ENCODE measurements at regions not wholly inside any gene's neighbourhood (a gene's known extent, or its start where the extent isn't known, plus 50 kb on each side); places are given as distances from the start of the nearest gene placed in this dataset.
"Not testable (repeated sequence)": the region's sequence is repeated elsewhere in the genome, so short reads cannot be mapped to it uniquely, and the experiment has no call there.

DNA sequence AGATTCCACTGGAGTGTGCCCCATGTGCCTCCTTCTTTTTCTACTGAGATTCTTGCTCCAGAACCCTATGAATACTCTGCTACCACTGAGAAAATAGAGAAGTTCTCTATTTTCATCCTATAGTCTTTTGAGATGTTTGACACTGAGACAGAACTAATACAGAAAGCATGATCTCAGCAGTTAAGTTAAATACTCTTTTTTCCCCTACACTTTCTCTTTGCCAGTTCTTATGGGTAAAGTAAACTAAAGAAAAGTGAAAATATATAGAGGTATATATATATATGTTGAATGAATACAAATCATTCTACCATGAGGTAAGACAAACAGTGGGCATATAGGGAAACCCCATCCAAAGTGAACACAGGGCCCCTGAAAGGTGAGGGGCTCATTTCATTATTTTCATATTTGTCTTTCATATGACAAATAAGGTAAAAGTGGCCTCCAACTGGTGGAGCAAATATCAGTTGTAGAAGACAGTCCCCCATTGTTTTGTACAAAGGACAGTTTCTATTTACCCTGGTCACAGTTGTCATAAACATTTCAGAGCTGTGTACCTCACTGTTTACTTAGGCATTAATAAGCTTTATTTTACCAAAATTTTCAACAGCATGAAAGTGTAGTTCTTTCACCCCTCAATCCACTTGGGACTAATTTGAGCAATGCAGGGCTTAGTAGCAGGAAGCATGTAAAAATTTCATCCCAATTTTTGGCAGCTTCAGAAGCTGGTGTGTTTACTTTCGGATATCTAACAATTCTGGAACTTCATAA lies 188.3 kb upstream of the MARCKS start:
- DNase-seq (ENCODE audit: low spot score) (no peak), ATAC-seq (peak; percentile 74)
- intact Hi-C loops (cut with DNase I), result no loop called here

DNA sequence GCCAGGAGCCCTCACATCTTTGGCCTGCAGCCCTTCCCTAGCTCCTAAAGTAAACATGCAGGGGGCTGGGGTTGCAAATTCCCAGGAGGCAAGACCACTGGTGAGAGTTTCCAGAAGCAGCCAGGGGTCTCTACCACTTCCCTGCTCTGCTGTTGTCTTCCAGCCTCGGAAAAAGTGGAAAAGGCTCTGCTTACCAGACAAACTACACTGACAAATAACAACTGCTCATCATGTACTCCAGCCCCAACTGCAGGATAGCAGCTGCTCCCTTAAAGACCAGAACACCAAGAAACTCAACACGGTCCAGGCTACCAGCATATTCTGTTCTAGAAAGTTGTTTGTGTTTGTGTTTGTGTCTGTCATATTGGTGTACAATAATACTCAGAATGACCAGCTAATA lies 187.5 kb upstream of the MARCKS start:
- ATAC-seq (peak; percentile 40), DNase-seq (ENCODE audit: low spot score) (no peak)
- intact Hi-C loops (cut with DNase I), result no loop called here

DNA sequence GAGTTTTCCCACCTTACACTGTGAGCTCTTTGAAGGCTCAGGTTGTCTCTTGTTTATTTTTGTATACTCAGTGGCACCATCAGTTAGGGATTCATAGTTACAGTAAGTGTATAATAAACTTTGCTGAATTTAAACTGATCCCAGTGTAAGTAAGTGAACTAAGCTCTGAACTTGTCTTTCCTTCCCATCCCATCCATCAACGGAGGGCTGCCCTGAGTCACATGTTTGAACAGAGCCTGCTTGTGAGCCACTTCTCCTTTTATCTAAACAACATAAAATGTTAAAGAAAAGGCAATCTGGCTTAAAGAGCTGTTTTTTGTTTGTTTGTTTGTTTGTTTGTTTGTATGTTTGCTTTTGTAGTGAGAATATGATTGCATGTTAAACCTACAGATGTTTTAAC lies 185.7 kb upstream of the MARCKS start:
- no peak for DNase-seq (ENCODE audit: low spot score)
- ATAC-seq, result no peak
- intact Hi-C loops (cut with DNase I), result no loop called here

DNA sequence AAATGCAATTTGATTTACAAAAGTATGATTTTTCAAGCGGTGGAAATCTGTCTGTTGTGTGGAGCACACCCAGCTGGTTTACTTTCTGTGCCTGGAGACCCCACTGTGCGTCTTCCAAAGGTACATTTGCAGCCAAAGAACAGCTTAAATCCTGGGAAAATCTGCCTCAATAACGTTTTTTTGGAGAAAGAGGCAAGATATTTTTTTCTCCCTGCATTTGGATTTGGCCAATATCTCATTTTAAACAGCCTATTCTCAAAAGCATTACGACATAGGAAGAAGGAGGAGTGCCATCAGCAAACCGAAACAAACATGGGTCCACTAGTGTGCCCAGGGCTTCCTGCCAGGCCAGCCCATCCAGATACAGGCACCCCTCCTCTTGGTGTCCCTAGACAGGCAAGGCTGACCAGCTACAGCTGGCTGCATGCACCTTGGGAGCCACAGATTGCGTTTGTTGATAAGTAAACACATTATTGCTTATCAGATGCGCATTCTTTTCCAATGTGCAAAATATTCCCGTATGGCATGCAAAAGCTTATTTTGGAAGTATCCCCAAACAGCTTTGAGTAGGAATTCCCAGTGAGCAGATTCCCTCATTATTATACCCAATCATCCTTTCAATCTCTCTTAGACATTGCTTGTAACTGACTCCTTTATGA lies 184.5 kb upstream of the MARCKS start:
- intact Hi-C loops (cut with DNase I), result no loop called here
- ATAC-seq (peak; percentile 86), DNase-seq (ENCODE audit: low spot score) (peak; percentile 72)

DNA sequence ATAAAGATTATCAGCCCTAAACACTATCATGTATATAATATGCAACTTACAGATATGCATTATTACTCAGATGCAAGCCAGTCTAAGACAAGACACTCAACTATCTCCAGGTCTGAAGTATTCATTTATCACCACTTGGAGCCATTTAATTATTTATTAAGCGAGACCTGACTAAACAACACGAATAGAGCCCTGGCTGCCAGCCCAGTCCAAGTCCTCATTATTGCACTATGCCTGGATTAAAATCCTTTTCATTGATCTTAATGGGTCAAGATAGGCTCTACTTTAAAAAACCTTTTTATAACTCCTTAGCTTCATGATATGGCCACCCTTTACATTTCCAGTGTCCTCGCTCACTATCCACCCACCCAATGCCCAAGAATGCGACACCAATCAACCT lies 183.1 kb upstream of the MARCKS start:
- DNase-seq (ENCODE audit: low spot score) (no peak), ATAC-seq (no peak)
- intact Hi-C loops (cut with DNase I), result no loop called here

DNA sequence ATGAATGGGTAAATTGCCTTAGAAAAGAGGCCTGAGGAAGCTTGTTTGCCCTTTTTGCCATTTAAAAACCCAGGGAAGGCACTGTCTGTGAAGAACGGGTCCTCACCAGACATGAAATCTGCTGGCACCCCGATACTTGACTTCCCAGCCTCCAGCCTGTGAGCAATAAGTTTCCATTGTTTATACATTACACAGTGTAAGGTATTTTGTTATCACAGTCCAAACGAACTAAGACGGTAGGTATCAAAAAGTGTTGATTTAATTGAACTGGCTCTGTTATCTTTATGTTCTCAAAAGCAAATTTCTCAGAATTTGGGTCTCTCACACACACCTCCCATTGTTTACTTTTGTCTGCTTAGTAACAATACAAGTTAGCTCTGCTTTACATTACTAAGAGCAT lies 181.1 kb upstream of the MARCKS start:
- DNase-seq (ENCODE audit: low spot score), result no peak
- no peak for ATAC-seq
- intact Hi-C loops (cut with DNase I), result no loop called here

DNA sequence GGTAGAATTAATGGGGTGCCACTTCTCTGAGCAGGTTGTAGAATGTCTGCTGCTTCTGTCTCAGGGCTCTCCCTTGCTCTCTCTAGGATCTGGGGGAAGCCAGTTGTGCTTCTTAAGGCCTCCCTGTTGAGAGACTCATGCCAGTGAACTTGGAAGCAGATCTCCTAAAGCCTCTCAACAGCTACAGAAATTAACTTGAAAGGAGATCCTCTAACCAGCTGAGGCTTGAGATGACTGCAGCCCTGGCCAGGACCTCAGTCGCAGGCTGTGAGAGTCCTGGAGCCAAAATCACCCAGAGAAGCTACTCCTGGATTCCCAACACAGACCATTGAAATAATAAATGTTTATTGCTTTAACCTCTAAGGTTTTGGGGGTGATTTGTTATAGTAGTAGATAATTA lies 180.2 kb upstream of the MARCKS start:
- ATAC-seq (no peak), DNase-seq (ENCODE audit: low spot score) (no peak)
- intact Hi-C loops (cut with DNase I), result no loop called here

DNA sequence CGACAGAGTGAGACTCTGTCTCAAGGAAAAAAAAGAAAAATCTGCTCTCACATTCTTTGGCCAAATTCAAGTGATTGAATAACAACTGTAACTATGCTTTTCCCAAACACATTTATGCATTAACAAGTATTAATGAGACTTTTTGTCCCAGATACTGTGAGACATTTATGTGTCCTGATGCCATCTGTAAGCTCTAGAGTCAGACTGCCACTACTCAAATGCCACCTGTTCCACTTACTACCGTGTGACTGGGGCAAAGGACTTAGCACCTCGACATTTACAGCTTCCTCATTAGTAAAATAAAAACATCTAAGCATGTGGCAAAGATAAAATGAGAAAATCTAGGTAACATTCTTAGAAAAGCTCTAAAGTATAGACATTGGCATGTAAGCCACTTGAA lies 178.1 kb upstream of the MARCKS start:
- DNase-seq (ENCODE audit: low spot score), result no peak
- ATAC-seq, result no peak
- intact Hi-C loops (cut with DNase I), result no loop called here

DNA sequence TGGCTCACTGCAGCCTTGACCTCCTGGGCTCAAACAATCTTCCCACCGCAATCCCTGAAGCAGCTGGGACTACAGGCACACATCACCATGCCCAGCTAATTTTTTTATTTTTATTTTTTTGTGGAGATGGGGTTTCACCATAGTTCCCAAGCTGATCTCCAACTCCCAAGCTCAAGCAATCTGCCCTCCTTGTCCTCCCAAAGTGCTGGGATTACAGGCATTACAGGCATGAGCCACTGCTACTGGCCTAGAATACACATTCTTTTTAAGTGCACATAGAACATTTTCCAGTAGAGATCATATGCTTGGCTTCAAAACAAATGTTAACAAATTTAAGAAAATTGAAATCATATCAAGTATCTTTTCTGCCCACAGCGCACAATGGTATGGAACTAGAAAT lies 176.8 kb upstream of the MARCKS start:
- intact Hi-C loops (cut with DNase I), result no loop called here
- no peak for ATAC-seq
- no peak for DNase-seq (ENCODE audit: low spot score)

DNA sequence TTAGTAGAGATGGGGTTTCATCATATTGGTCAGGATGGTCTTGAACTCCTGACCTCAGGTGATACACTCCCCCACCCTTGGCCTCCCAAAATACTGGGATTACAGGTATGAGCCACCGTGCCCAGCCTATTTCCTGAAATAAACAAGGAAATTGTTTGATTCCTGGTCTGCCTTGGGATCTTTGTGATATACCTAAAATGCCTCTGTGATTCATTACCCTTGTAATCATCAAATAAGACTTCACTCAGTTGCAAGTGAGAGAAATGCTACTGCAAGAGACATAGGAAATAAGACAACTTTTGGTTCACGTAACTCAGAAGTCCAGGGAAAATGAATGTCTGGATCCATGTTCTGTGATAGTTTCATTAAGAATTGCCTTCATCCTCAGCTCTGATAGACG lies 173.2 kb upstream of the MARCKS start:
- ATAC-seq (no peak), DNase-seq (ENCODE audit: low spot score) (no peak)
- intact Hi-C loops (cut with DNase I), result no loop called here

DNA sequence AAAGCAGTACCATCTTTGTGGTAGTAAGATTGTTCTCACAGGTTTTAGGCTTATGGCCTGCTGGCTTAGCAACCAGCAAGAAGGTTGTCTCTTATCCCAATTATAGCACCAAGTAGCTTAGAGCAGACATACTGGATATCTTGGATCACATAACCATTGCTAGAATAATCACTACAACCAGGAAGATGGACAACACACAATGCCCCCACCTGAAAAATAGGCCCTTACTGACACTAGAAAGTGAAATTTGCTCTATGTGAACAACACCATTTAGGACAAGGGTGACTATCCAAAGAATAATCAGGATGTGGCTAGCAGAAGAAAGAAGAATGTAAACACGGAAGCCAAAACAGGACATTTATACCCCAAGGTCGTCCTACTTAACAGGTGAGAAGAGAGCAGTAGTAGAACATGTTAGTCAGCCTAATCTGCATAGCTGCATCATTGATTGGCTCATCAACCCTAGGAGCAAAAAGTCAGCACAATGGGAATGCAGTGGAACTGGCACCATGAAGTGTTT lies 172.7 kb upstream of the MARCKS start:
- intact Hi-C loops (cut with DNase I), result no loop called here
- ATAC-seq (no peak), DNase-seq (ENCODE audit: low spot score) (no peak)

DNA sequence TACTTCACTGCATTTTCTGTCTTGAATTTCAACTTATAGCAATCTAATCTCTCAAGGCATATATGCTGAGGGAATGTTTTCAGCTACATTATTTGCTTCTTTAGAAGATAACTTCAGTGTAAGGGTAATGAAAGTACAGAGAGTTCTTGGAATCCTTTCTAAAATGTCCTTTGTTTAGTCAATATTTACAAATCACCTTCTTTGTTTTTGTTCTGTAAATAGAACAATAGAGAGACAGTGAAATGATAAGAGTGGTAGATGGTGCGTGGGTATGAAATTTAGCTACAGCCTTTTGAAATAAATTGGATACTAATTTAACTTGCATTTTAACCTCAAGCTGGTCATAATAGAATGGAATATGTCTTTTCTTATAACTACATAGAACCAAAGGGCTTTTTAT lies 171.1 kb upstream of the MARCKS start:
- DNase-seq (ENCODE audit: low spot score), result no peak
- intact Hi-C loops (cut with DNase I), result no loop called here
- no peak for ATAC-seq

DNA sequence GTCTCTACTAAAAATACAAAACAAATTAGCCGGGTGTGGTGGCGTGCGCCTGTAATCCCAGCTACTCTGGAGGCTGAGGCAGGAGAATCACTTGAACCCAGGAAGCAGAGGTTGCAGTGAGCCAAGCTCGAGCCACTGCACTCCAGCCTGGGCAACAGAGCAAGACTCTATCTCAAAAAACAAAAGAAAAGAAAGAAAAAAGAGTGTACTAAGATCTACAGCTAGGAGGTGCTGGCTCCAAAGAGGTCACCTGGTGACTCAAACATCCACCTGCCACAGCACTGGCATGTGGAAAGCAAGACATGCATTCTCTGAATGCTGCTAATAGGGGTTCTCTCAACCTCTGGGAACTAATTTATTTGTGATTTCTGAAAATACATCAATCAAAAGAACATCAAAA lies 167.5 kb upstream of the MARCKS start:
- DNase-seq (ENCODE audit: low spot score); ATAC-seq; intact Hi-C loops (cut with DNase I): not testable (repeated sequence)

DNA sequence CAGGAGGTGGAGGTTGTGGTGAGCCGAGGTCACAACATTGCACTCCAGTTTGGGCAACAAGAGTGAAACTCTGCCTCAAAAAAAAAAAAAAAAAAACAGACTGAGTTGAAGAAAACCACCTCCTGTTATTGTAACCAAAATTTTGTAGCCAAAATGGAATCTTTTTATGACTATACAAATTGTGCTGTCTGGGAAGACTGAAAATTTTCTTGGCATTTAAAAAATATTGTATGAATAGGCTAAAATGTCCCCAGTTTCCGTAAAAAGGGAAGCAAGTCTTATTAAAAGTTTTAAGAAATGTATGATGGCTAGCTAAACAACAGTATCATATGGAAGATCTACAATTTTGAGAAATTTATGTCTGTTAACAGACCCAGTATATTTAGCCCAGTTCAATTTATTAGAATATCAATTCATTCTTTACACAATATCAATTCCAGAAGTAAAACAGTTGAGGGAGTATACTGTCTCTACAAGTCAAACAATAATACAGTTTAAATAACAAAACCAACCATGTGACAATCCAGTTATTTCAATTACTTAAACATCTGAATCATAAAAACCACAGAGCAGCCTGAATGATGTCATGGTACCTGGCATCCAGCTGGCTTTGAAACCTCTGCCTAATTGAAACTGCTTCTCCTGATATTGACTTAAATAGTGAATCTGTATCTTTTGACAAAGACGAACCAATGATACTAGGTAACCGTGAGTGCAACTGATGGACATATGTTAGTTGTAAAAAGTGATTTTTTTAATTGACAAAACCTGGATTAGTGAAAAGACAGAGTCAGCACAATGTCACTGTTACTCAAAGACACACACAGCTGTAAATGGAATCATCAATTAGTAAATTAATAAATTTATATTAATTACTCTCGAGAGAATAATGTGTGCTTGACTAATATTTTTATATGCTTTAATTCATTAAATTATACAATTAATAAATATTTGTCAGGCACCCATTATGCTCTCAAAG lies 166.6 kb upstream of the MARCKS start:
- DNase-seq (ENCODE audit: low spot score) (no peak), ATAC-seq (no peak)
- intact Hi-C loops (cut with DNase I), result no loop called here

DNA sequence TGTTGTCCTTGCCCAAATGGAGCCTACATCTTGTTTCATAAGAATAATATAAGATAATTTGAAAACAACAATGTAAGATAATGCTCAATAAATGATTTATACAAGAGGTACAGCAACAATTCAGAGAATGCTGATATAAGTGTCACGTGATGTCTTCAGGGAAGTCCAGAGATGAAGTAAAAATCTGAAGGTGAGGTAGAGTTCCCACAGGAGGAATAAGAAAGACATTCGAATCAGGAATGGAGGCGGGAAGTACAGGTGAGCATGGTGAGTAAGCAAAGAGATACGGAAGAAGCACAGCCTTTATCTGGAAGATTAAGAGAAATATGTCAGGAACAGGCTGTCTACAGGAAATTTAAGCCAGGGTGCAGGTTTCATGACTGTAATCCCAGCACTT lies 165.9 kb upstream of the MARCKS start:
- no peak for DNase-seq (ENCODE audit: low spot score)
- no peak for ATAC-seq
- intact Hi-C loops (cut with DNase I), result no loop called here

DNA sequence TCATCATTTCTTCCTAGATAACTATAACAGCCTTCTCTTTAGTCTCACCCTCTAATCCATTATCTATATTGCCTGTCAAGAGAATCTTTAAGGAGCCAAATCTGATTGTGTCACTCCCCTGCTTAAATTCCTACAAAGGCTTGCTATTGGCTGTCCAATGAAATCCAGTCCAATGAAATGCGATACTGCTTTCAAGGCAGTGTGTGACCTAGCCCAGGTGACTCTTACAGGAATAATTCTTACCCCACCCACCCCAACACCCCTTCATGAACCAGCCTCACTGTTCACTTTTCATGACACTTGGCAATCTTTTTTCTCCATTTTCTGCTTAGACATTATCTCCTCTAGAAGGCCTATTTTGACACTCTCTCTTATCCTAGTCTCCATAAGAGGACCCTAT lies 163.3 kb upstream of the MARCKS start:
- intact Hi-C loops (cut with DNase I), result no loop called here
- no peak for DNase-seq (ENCODE audit: low spot score)
- ATAC-seq, result no peak

DNA sequence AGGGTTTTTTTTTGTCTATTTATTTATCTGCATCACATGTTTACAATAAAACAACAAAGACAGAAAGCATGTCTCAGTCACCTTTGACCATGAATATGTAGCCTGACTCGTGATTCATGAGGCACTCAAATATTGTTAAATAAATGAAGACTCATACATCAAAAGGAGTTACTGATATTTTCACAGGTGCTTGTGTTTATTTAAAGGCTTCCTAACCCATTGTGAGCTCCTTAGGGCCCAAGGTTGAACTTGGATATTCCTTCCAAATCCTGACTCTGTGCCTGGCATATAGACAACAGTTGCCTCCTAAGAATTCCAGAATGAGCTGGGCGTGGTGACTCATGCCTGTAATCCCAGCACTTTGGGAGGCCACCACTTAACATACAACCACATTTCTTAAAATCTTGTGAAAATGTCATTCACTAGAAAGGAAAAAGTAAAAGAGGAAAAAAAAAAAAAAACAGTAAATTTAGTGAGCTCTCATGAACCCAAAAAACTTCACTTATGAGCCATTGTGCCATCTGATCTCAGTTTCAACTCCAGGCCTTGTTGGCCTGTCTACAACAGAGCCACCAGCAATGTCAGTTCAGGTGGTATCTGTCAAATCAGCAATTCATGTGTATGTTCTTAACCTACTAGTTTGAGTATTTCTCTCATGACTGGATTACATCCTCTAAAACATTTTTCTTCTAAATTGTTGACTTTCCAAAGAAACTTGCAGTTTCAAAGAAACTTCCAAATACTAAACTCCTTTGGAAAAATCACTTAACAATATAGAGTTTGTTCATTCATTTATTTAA lies 162.7 kb upstream of the MARCKS start:
- DNase-seq (ENCODE audit: low spot score) (no peak), ATAC-seq (peak; percentile 15)
- intact Hi-C loops (cut with DNase I), result no loop called here

DNA sequence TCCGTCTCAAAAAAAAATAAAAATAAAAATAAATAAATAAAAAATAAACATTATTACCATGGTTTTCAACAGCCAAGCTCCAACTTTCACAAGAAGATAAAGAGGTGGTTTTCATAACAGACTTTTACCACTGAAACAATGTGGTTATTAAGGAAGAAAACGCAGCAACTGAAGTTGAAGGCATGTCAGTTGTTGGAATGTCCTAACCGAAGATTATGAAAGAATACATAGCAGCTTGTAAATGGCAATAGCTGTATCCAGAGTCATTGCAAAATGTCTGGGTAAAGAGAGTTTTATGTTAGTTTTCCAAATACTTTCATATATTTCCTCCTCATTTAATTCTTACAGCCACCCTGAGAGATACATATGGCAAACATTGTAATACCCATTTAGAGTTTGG lies 161.6 kb upstream of the MARCKS start:
- intact Hi-C loops (cut with DNase I), result no loop called here
- DNase-seq (ENCODE audit: low spot score), result no peak
- ATAC-seq, result peak; percentile 70

DNA sequence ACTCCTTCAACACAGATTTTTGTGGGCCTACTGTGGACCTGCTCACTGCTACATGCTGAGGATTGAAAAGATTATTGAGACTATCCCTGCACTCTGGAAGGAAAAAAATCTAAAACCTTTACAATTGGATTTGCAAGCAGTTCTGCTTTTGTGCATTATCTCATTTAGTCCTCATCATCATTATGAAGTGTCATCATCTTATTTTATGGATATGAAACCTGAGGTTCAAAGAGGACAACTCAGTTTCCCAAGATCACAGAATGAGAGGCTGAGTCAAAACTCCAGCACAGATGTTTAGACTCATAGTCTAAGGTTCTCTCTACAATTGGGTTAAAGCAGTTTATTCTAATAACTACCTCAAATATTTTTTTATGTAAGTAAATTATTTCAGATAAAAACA lies 160.2 kb upstream of the MARCKS start:
- intact Hi-C loops (cut with DNase I), result no loop called here
- ATAC-seq, result no peak
- no peak for DNase-seq (ENCODE audit: low spot score)
